ENCODE measurements at regions not wholly inside any gene's neighbourhood (a gene's known extent, or its start where the extent isn't known, plus 50 kb on each side); places are given as distances from the start of the nearest gene placed in this dataset.

DNA sequence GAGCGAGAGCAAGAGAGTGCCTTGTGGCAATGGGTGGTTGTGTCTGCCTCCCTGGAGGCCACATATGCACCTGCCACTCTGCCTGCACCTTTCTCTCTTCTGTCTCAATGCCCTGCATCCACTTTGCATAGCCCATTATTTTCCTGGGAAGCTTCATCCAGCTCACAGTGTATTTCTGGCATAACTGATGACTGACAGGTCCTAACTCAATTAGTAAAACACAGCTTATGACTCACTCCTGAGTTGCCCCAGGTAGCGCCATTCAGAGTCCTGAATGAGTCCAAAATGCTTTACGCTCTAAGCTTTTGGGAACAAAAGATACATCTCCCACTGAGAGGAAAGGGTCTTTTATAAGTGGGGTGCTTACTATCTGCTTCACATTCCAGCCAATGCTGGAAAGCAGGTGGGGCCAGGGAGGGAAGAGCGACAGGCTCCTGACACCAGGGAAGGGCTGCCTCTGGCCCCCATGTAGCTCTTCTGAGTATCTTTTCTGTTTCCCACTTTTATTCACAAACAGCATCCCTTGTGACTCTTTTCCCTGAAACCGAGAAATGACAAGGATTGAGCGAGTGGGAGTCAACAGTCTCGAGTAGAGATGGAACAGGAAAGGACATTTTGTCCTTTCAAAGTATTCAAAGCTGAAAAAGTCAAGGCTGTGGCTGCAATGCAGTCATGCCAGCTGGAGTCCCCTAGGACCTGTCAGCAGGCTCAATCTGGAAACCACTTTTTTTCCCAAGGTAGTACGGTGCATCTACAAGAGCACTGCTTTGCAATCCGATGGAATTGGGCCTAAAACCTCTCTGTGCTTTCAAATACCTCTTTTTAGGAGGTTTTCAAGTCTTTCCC lies 479.3 kb upstream of the PODXL start:
- Histone ChIP-seq H3K36me3 (ENCODE audit: control insufficient read depth in 2 of 2, insufficient read depth in 2 of 2, low read length in 1 of 2) (no peaks in the 10 kb centered on the region), H3K4me3 (ENCODE audit: low read length in 2 of 2) (no peak overlapping the region), H3K9me3 (ENCODE audit: control insufficient read depth in 2 of 2, insufficient read depth in 1 of 2, low read length in 1 of 2) (no peaks in the 10 kb centered on the region), H3K4me1 (ENCODE audit: control insufficient read depth in 2 of 2, insufficient read depth in 2 of 2, low read length in 2 of 2) (no peaks in the 10 kb centered on the region), H3K27ac (ENCODE audit: low read depth in 1 of 2, low read length in 1 of 2) (no peak overlapping the region), H3K27me3 (ENCODE audit: control insufficient read depth in 2 of 2, insufficient read depth in 1 of 2, low read length in 1 of 2) (no peaks in the 10 kb centered on the region)
- DNase-seq (ENCODE audit: low read depth in 6 of 9, low spot score in 9 of 9), result no peak
- 84% methylated on average over 9 of the region's 9 CpGs for WGBS

DNA sequence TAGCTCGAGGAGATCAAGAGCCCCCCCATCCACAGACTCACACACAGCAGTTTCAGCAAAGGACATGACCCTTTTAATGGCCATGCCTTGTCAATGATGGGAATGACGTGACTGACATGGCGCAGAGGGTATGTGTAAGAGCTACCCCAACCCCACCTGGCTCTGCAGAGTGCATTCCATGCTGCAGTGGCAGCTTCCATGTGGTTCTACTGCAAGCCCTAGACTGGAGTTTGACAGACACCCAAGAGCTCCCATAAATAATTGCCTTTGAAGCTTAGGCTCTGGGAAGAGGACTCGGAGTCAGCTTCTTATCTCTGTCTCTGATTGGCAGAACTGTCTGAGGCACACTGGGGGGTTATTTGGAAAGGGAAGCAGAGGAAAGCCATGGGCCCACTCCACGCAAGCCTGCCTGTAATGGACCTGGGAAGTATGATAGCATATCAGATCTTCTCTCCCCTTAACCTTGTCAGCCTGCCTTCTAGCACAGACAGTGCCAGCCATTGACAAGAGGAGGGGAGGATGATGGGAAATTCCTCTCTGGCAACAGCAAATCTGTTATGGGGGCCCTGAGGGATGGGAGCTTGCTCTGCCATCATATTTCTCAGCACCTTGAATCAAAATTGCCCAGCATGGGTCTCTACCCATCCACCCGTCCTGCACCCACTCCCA lies 478.5 kb upstream of the PODXL start:
- WGBS, result 69% methylated on average over 6 of the region's 6 CpGs
- H3K27me3 ChIP-seq (ENCODE audit: control insufficient read depth in 2 of 2, insufficient read depth in 1 of 2, low read length in 1 of 2), result no peaks in the 10 kb centered on the region
- no peak overlapping the region for H3K27ac ChIP-seq (ENCODE audit: low read depth in 1 of 2, low read length in 1 of 2)

GRCh38 chr7:132030883-132031282 lies 474.5 kb upstream of the PODXL start:
- no peaks in the 10 kb centered on the region for H3K4me1 ChIP-seq (ENCODE audit: control insufficient read depth in 2 of 2, insufficient read depth in 2 of 2, low read length in 2 of 2)
- no peak overlapping the region for H3K4me3 ChIP-seq (ENCODE audit: low read length in 2 of 2)
- WGBS, result 85% methylated on average over 2 of the region's 2 CpGs
- no peaks in the 10 kb centered on the region for H3K9me3 ChIP-seq (ENCODE audit: control insufficient read depth in 2 of 2, insufficient read depth in 1 of 2, low read length in 1 of 2)
- no peak overlapping the region for H3K27ac ChIP-seq (ENCODE audit: low read depth in 1 of 2, low read length in 1 of 2)
- DNase-seq (ENCODE audit: low read depth in 6 of 9, low spot score in 9 of 9), result no peak
- H3K27me3 ChIP-seq (ENCODE audit: control insufficient read depth in 2 of 2, insufficient read depth in 1 of 2, low read length in 1 of 2), result no peaks in the 10 kb centered on the region
- H3K36me3 ChIP-seq (ENCODE audit: control insufficient read depth in 2 of 2, insufficient read depth in 2 of 2, low read length in 1 of 2), result no peaks in the 10 kb centered on the region

More for the DNA sequence above, 478.5 kb upstream of the PODXL start:
- Histone ChIP-seq H3K4me1 (ENCODE audit: control insufficient read depth in 2 of 2, insufficient read depth in 2 of 2, low read length in 2 of 2) (no peaks in the 10 kb centered on the region), H3K36me3 (ENCODE audit: control insufficient read depth in 2 of 2, insufficient read depth in 2 of 2, low read length in 1 of 2) (no peaks in the 10 kb centered on the region), H3K9me3 (ENCODE audit: control insufficient read depth in 2 of 2, insufficient read depth in 1 of 2, low read length in 1 of 2) (no peaks in the 10 kb centered on the region), H3K4me3 (ENCODE audit: low read length in 2 of 2) (no peak overlapping the region)
- no peak for DNase-seq (ENCODE audit: low read depth in 6 of 9, low spot score in 9 of 9)

DNA sequence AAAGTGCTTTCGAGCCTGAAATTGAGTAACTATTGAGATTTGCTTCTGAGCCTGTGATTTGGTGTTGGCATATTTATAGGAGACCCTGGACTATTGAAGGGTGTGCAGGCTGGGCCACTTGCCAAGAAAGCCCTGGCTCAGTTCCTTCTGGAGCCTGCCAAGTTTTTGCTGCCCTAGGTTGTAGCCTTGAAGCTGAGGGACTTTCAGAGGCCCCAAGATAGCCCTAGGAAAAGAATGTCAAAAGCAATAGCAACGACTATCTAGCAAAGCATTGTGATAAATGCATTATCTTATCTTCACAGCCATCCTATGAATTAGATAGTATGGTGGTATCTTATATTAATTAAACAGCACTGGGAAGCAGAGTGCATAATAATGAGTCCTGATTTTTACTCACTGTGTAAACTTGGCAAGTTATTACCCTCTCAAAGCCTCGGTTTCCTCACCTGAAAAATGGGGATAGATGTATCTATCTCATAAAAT lies 473.7 kb upstream of the PODXL start:
- Histone ChIP-seq H3K4me1 (ENCODE audit: control insufficient read depth in 2 of 2, insufficient read depth in 2 of 2, low read length in 2 of 2) (no peaks in the 10 kb centered on the region), H3K36me3 (ENCODE audit: control insufficient read depth in 2 of 2, insufficient read depth in 2 of 2, low read length in 1 of 2) (no peaks in the 10 kb centered on the region), H3K4me3 (ENCODE audit: low read length in 2 of 2) (no peak overlapping the region), H3K27me3 (ENCODE audit: control insufficient read depth in 2 of 2, insufficient read depth in 1 of 2, low read length in 1 of 2) (no peaks in the 10 kb centered on the region), H3K27ac (ENCODE audit: low read depth in 1 of 2, low read length in 1 of 2) (no peak overlapping the region), H3K9me3 (ENCODE audit: control insufficient read depth in 2 of 2, insufficient read depth in 1 of 2, low read length in 1 of 2) (no peaks in the 10 kb centered on the region)
- DNase-seq (ENCODE audit: low read depth in 6 of 9, low spot score in 9 of 9), result no peak
- WGBS, result 83% methylated on average over 3 of the region's 3 CpGs

DNA sequence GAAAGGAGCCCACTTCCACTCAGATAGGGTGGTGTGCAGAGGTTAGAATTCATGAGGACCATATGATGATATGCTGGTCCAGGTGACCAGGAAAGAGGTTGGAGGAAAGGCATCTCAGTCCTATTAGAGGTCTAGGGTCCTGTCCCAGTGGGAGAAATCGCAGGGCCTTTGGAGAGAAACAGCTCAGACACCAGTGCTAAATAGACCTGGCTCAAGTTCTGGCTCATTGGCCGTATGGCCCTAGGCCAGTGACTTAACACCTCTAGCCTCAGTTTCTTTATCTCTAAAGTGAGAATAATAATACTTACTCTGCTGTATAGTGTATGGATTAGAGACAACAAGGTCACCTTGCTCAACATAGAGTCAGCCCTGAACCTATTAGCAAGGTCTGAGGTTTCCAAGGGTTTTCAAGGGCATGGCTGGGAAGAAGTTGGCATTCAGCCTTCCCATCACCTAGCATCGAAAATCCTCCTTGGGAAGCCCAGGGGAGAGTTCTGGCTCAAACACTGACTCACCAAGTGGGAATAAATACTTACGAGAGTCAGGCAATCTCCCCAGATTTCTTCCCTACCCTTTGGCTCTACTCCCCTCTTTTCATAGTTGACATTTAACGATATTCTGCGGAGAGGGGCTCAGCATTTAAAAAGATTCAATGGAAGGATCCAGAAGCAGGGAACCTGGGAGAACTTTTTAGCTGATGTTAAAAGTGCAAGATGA lies 473.1 kb upstream of the PODXL start:
- H3K27ac ChIP-seq (ENCODE audit: low read depth in 1 of 2, low read length in 1 of 2), result no peak overlapping the region
- H3K4me3 ChIP-seq (ENCODE audit: low read length in 2 of 2), result no peak overlapping the region
- no peaks in the 10 kb centered on the region for H3K4me1 ChIP-seq (ENCODE audit: control insufficient read depth in 2 of 2, insufficient read depth in 2 of 2, low read length in 2 of 2)
- WGBS, result 90% methylated on average over 6 of the region's 6 CpGs
- no peaks in the 10 kb centered on the region for H3K9me3 ChIP-seq (ENCODE audit: control insufficient read depth in 2 of 2, insufficient read depth in 1 of 2, low read length in 1 of 2)
- no peaks in the 10 kb centered on the region for H3K36me3 ChIP-seq (ENCODE audit: control insufficient read depth in 2 of 2, insufficient read depth in 2 of 2, low read length in 1 of 2)
- no peaks in the 10 kb centered on the region for H3K27me3 ChIP-seq (ENCODE audit: control insufficient read depth in 2 of 2, insufficient read depth in 1 of 2, low read length in 1 of 2)
- DNase-seq (ENCODE audit: low read depth in 6 of 9, low spot score in 9 of 9), result no peak

DNA sequence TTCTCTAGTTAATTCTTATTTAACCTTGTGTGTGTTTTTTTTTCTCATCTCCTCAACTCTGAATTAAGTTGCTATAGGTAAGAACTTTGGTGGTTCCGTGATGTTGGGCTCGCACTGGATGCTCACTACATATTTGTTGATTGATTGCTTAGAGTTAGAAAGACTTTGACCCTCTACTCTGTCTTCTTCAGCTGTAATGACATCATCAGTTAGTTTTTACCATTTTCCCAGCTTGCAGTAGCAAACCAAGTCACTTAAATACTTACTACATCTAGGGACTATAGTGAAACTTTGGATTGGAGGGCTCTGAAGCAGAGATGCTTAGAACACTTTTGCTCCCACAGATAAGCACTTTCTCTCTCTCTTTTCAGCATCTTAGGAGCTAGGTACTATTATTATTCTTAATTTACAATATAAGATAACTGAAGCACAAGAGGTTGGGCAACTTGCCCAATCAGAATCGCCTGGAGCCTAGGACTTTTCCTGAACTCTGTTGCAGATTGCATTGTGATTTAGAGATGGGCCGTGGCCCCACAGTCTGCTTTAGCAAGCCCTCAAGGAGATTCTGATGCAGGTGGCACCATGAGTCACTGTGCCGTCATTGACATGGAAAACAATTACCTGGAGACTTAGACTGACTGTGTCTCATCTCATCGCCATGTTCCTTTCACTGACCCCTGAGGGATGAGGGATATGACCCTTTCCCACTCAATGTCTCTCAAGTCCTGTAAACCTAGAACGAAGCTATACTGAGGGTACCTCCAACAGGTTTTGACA lies 471.9 kb upstream of the PODXL start:
- Histone ChIP-seq H3K27me3 (ENCODE audit: control insufficient read depth in 2 of 2, insufficient read depth in 1 of 2, low read length in 1 of 2) (no peaks in the 10 kb centered on the region), H3K27ac (ENCODE audit: low read depth in 1 of 2, low read length in 1 of 2) (no peak overlapping the region), H3K4me3 (ENCODE audit: low read length in 2 of 2) (no peak overlapping the region), H3K4me1 (ENCODE audit: control insufficient read depth in 2 of 2, insufficient read depth in 2 of 2, low read length in 2 of 2) (no peaks in the 10 kb centered on the region), H3K9me3 (ENCODE audit: control insufficient read depth in 2 of 2, insufficient read depth in 1 of 2, low read length in 1 of 2) (no peaks in the 10 kb centered on the region), H3K36me3 (ENCODE audit: control insufficient read depth in 2 of 2, insufficient read depth in 2 of 2, low read length in 1 of 2) (no peaks in the 10 kb centered on the region)
- DNase-seq (ENCODE audit: low read depth in 6 of 9, low spot score in 9 of 9), result no peak
- 92% methylated on average over 7 of the region's 7 CpGs for WGBS

DNA sequence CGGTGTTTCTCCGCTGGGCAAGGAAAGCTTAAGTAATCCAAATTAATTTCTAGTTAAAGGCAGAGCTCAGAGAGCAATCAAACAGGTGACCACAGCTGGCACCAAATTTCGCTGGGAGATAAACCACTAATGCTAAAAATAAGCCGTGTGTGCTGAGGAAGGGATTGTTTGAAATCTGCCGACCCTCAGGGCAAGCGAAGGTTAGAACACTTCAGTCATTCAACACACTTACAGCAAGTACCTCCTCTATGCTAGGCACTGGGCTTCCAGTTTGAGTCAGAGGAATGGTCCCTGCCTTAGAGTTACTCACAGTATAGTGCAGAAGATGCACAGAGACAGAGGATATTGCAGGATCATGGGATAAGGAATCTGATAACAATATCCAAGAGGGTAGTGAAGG lies 467.9 kb upstream of the PODXL start:
- Histone ChIP-seq H3K4me3 (ENCODE audit: low read length in 2 of 2) (no peak overlapping the region), H3K9me3 (ENCODE audit: control insufficient read depth in 2 of 2, insufficient read depth in 1 of 2, low read length in 1 of 2) (no peaks in the 10 kb centered on the region), H3K27me3 (ENCODE audit: control insufficient read depth in 2 of 2, insufficient read depth in 1 of 2, low read length in 1 of 2) (no peaks in the 10 kb centered on the region), H3K36me3 (ENCODE audit: control insufficient read depth in 2 of 2, insufficient read depth in 2 of 2, low read length in 1 of 2) (no peaks in the 10 kb centered on the region), H3K27ac (ENCODE audit: low read depth in 1 of 2, low read length in 1 of 2) (no peak overlapping the region), H3K4me1 (ENCODE audit: control insufficient read depth in 2 of 2, insufficient read depth in 2 of 2, low read length in 2 of 2) (no peaks in the 10 kb centered on the region)
- WGBS, result 86% methylated on average over 6 of the region's 6 CpGs
- DNase-seq (ENCODE audit: low read depth in 6 of 9, low spot score in 9 of 9), result no peak

GRCh38 chr7:132023466-132023865 lies 467.0 kb upstream of the PODXL start:
- DNase-seq (ENCODE audit: low read depth in 6 of 9, low spot score in 9 of 9), result no peak

More at GRCh38 chr7:132023466-132023865, 467.0 kb upstream of the PODXL start:
- Histone ChIP-seq H3K27ac (ENCODE audit: low read depth in 1 of 2, low read length in 1 of 2) (no peak overlapping the region), H3K36me3 (ENCODE audit: control insufficient read depth in 2 of 2, insufficient read depth in 2 of 2, low read length in 1 of 2) (no peaks in the 10 kb centered on the region), H3K4me1 (ENCODE audit: control insufficient read depth in 2 of 2, insufficient read depth in 2 of 2, low read length in 2 of 2) (no peaks in the 10 kb centered on the region), H3K9me3 (ENCODE audit: control insufficient read depth in 2 of 2, insufficient read depth in 1 of 2, low read length in 1 of 2) (no peaks in the 10 kb centered on the region), H3K27me3 (ENCODE audit: control insufficient read depth in 2 of 2, insufficient read depth in 1 of 2, low read length in 1 of 2) (no peaks in the 10 kb centered on the region), H3K4me3 (ENCODE audit: low read length in 2 of 2) (no peak overlapping the region)
